ENCODE measurements at regions not wholly inside any gene's neighbourhood (a gene's known extent, or its start where the extent isn't known, plus 50 kb on each side); places are given as distances from the start of the nearest gene placed in this dataset.

GRCh38 chr13:69585656-69586055 is 522.0 kb upstream of the ATXN8OS start:
- TF ChIP-seq CTCF (IDR thresholded peaks at IDR 0.05) (peak in 1 of 3 experiments; percentile 12), POLR2A (IDR thresholded peaks at IDR 0.05) (no peak)
